Adipocyte (in vitro differentiated cells): ENCODE measurements at regions not wholly inside any gene's neighbourhood (a gene's known extent, or its start where the extent isn't known, plus 50 kb on each side); places are given as distances from the start of the nearest gene placed in this dataset.

Experiments
- DNase-seq: peaks from one replicate; pipeline ENCODE4 v3.0.0-alpha.2; 2015; ENCODE audit warnings: low read depth
- H3K27me3 ChIP-seq: replicated peaks from 2 replicates; pipeline ENCODE4 v1.7.0; 2013; ENCODE audit warnings: mild to moderate bottlenecking, low read length, moderate library complexity; ENCODE audit not compliant: control insufficient read depth, insufficient read depth
- H3K36me3 ChIP-seq: 2 replicates; pipeline ENCODE4 v1.7.0; 2013; ENCODE audit warnings: low read length, mild to moderate bottlenecking, moderate library complexity; ENCODE audit not compliant: control insufficient read depth, insufficient read depth, severe bottlenecking
- H3K4me1 ChIP-seq: 2 replicates; pipeline ENCODE4 v1.7.0; 2013; ENCODE audit warnings: mild to moderate bottlenecking, low read length, moderate library complexity; ENCODE audit not compliant: control insufficient read depth, insufficient read depth
- H3K4me3 ChIP-seq: 2 replicates; pipeline ENCODE4 v1.7.0; 2013; ENCODE audit warnings: mild to moderate bottlenecking, low read length, moderate library complexity
- H3K9ac ChIP-seq: 2 replicates; pipeline ENCODE4 v1.7.0; 2013; ENCODE audit warnings: mild to moderate bottlenecking, low read length, moderate library complexity
- H3K9me3 ChIP-seq: 2 replicates; pipeline ENCODE4 v1.7.0; 2013; ENCODE audit warnings: mild to moderate bottlenecking, low read length, moderate library complexity; ENCODE audit not compliant: control insufficient read depth

GRCh38 chr2:223469270-223470046 is 132.7 kb downstream of the SCG2 start:
- H3K9me3 ChIP-seq: no peaks in the 10 kb centered on the region
- DNase-seq: peak; percentile 46
- H3K27me3 ChIP-seq: no peaks in the 10 kb centered on the region

GRCh38 chr2:223470602-223471001 is 131.6 kb downstream of the SCG2 start:
- no peak overlapping the region for H3K9ac ChIP-seq
- no peaks in the 10 kb centered on the region for H3K9me3 ChIP-seq
- no peak overlapping the region for H3K4me3 ChIP-seq
- peaks cover 35% of the 10 kb centered on the region for H3K4me1 ChIP-seq
- no peak for DNase-seq
- no peaks in the 10 kb centered on the region for H3K27me3 ChIP-seq
- H3K36me3 ChIP-seq: no peaks in the 10 kb centered on the region

More at GRCh38 chr2:223469270-223470046, 132.7 kb downstream of the SCG2 start:
- Histone ChIP-seq H3K36me3 (no peaks in the 10 kb centered on the region), H3K4me1 (peaks cover 37% of the 10 kb centered on the region), H3K9ac (peak overlapping the region; percentile 43), H3K4me3 (no peak overlapping the region)

- no peaks in the 10 kb centered on the region for H3K9me3 ChIP-seq
- H3K4me3 ChIP-seq: no peak overlapping the region
- peaks cover 23% of the 10 kb centered on the region for H3K4me1 ChIP-seq
- no peak for DNase-seq
- H3K36me3 ChIP-seq: no peaks in the 10 kb centered on the region
- H3K27me3 ChIP-seq: no peaks in the 10 kb centered on the region
- no peak overlapping the region for H3K9ac ChIP-seq
These were observed 129.4 kb downstream of the SCG2 start for GRCh38 chr2:223472771-223473170.

- DNase-seq: no peak
- Histone ChIP-seq H3K4me3 (no peak overlapping the region), H3K27me3 (no peaks in the 10 kb centered on the region), H3K9ac (no peak overlapping the region), H3K4me1 (peaks cover 11% of the 10 kb centered on the region), H3K9me3 (no peaks in the 10 kb centered on the region), H3K36me3 (no peaks in the 10 kb centered on the region)
These were observed 127.3 kb downstream of the SCG2 start for GRCh38 chr2:223474893-223475292.

GRCh38 chr2:223475901-223476300 is 126.3 kb downstream of the SCG2 start:
- no peaks in the 10 kb centered on the region for H3K9me3 ChIP-seq
- no peak for DNase-seq
- no peak overlapping the region for H3K9ac ChIP-seq
- no peaks in the 10 kb centered on the region for H3K36me3 ChIP-seq
- no peak overlapping the region for H3K4me3 ChIP-seq
- no peaks in the 10 kb centered on the region for H3K27me3 ChIP-seq
- H3K4me1 ChIP-seq: peaks cover 9% of the 10 kb centered on the region

- H3K36me3 ChIP-seq: no peaks in the 10 kb centered on the region
- H3K9me3 ChIP-seq: no peaks in the 10 kb centered on the region
- H3K27me3 ChIP-seq: no peaks in the 10 kb centered on the region
- H3K4me1 ChIP-seq: peaks cover 9% of the 10 kb centered on the region
- no peak for DNase-seq
- H3K9ac ChIP-seq: no peak overlapping the region
- no peak overlapping the region for H3K4me3 ChIP-seq
These were observed 124.8 kb downstream of the SCG2 start for GRCh38 chr2:223477318-223477717.

GRCh38 chr2:223481486-223481885 is 120.7 kb downstream of the SCG2 start:
- DNase-seq: no peak
- H3K4me3 ChIP-seq: no peak overlapping the region

GRCh38 chr2:223486751-223487150 is 115.4 kb downstream of the SCG2 start:
- Histone ChIP-seq H3K4me1 (no peaks in the 10 kb centered on the region), H3K9me3 (peaks cover 2% of the 10 kb centered on the region), H3K4me3 (no peak overlapping the region), H3K27me3 (no peaks in the 10 kb centered on the region), H3K9ac (no peak overlapping the region), H3K36me3 (no peaks in the 10 kb centered on the region)
- DNase-seq: no peak

More at GRCh38 chr2:223481486-223481885, 120.7 kb downstream of the SCG2 start:
- Histone ChIP-seq H3K4me1 (no peaks in the 10 kb centered on the region), H3K9me3 (no peaks in the 10 kb centered on the region), H3K9ac (no peak overlapping the region), H3K36me3 (no peaks in the 10 kb centered on the region), H3K27me3 (no peaks in the 10 kb centered on the region)

GRCh38 chr2:223487214-223487846 is 114.8 kb downstream of the SCG2 start:
- no peak for DNase-seq
- Histone ChIP-seq H3K27me3 (no peaks in the 10 kb centered on the region), H3K4me3 (no peak overlapping the region), H3K9me3 (peaks cover 2% of the 10 kb centered on the region), H3K9ac (no peak overlapping the region), H3K36me3 (no peaks in the 10 kb centered on the region), H3K4me1 (no peaks in the 10 kb centered on the region)

GRCh38 chr2:223488814-223489213 is 113.3 kb downstream of the SCG2 start:
- Histone ChIP-seq H3K4me1 (no peaks in the 10 kb centered on the region), H3K9ac (no peak overlapping the region), H3K9me3 (peaks cover 2% of the 10 kb centered on the region), H3K36me3 (no peaks in the 10 kb centered on the region), H3K4me3 (no peak overlapping the region), H3K27me3 (no peaks in the 10 kb centered on the region)
- DNase-seq: peak; percentile 27

GRCh38 chr2:223494496-223494895 is 107.7 kb downstream of the SCG2 start:
- Histone ChIP-seq H3K36me3 (no peaks in the 10 kb centered on the region), H3K4me3 (no peak overlapping the region), H3K4me1 (no peaks in the 10 kb centered on the region), H3K9me3 (peaks cover 2% of the 10 kb centered on the region), H3K27me3 (no peaks in the 10 kb centered on the region), H3K9ac (no peak overlapping the region)
- DNase-seq: no peak
